Activated T-cell treated with anti-CD3 and anti-CD28 coated beads, Interleukin-2, amount 50 U/mL, for 24 hours (primary cell): ENCODE measurements at regions not wholly inside any gene's neighbourhood (a gene's known extent, or its start where the extent isn't known, plus 50 kb on each side); places are given as distances from the start of the nearest gene placed in this dataset.

Experiments used
- DNase-seq: peaks from one replicate; pipeline ENCODE4 v3.0.0-alpha.2; 2020
- H3K27ac Mint-ChIP-seq: 2 replicates; pipeline ENCODE4 v1.8.0; 2020; ENCODE audit warnings: mild to moderate bottlenecking, mixed read lengths
- H3K27me3 Mint-ChIP-seq: 2 replicates; pipeline ENCODE4 v1.8.0; 2020; ENCODE audit warnings: mixed read lengths
- H3K36me3 Mint-ChIP-seq: 2 replicates; pipeline ENCODE4 v1.8.0; 2020; ENCODE audit warnings: low read depth, mixed read lengths
- H3K4me1 Mint-ChIP-seq: 2 replicates; pipeline ENCODE4 v1.8.0; 2020; ENCODE audit warnings: low read depth, mixed read lengths
- H3K4me3 Mint-ChIP-seq: 2 replicates; pipeline ENCODE4 v1.8.0; 2020; ENCODE audit warnings: mild to moderate bottlenecking, moderate library complexity, mixed read lengths
- H3K9me3 Mint-ChIP-seq: 2 replicates; pipeline ENCODE4 v1.8.0; 2020; ENCODE audit warnings: mixed read lengths

DNA sequence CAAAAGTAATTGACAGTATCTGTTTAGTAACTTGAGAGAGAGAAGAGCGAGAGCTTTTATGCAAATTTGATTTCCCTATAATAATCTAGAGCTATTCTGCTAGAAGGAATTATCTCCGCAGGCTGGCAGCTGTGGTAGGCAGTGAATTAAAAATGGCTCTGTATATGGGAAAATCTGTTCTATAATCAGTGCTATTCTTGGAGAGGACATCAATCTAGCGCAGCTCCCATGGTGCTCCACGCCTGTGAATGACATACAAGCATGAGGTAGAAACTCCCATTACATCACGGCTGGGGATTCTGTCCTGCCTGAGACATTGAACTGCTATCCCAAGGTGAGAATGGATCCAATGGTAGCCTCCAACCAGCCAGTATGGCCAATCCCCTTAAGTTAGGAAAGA is 179.0 kb downstream of the DHX15 start:
- no peaks in the 10 kb centered on the region for H3K9me3 Mint-ChIP-seq
- no peaks in the 10 kb centered on the region for H3K4me1 Mint-ChIP-seq
- H3K36me3 Mint-ChIP-seq = no peaks in the 10 kb centered on the region
- no peak overlapping the region for H3K4me3 Mint-ChIP-seq
- H3K27me3 Mint-ChIP-seq = peaks cover 6% of the 10 kb centered on the region
- DNase-seq = no peak
- no peak overlapping the region for H3K27ac Mint-ChIP-seq

GRCh38 chr4:24404281-24404680 is 180.1 kb downstream of the DHX15 start:
- no peak for DNase-seq
- H3K9me3 Mint-ChIP-seq = no peaks in the 10 kb centered on the region
- H3K36me3 Mint-ChIP-seq = no peaks in the 10 kb centered on the region
- H3K27me3 Mint-ChIP-seq = peaks cover 6% of the 10 kb centered on the region
- no peak overlapping the region for H3K27ac Mint-ChIP-seq
- no peaks in the 10 kb centered on the region for H3K4me1 Mint-ChIP-seq
- H3K4me3 Mint-ChIP-seq = no peak overlapping the region

GRCh38 chr4:24403265-24403664 is 181.1 kb downstream of the DHX15 start:
- Mint-ChIP-seq H3K4me3 (no peak overlapping the region), H3K27ac (no peak overlapping the region), H3K27me3 (peaks cover 6% of the 10 kb centered on the region), H3K9me3 (no peaks in the 10 kb centered on the region), H3K36me3 (no peaks in the 10 kb centered on the region), H3K4me1 (no peaks in the 10 kb centered on the region)
- DNase-seq = no peak

DNA sequence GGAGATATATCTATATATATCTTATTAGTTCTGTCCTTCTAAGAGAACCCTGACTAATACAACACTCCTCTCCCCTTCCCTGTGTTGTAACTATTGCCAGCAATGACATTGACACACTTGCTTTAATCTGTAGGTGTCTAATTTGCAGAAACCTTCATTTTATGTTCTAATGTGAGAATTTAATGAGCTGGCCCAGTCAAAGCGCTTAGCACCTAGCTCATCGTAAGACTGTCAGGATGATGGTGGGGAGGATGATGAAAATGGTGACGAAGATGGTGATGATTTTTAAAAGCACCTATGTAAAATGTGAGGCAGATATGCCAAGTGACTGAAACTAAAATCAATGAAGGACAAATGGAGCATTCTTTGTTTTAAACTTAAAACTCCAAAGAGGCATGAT is 183.8 kb downstream of the DHX15 start:
- Mint-ChIP-seq H3K4me3 (no peak overlapping the region), H3K27me3 (peaks cover 6% of the 10 kb centered on the region), H3K27ac (no peak overlapping the region), H3K36me3 (no peaks in the 10 kb centered on the region), H3K9me3 (no peaks in the 10 kb centered on the region), H3K4me1 (no peaks in the 10 kb centered on the region)
- DNase-seq = no peak

DNA sequence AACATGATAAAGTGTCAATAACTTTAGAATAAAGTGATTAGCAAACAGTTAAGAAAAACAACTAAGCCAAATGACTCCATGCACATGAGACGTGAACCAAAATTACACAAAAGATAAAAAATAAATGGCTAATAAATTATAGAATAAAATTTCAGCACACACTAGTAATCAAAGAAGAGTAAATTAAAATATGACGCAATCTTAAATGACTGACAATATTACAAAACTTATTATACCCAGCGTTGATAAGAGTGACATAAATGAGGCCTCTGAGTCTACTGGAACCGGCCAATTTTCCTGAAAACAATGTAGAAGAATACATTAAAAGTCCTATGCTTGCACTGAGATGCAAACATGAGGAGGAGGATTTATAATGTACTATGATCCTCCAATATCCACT is 187.4 kb downstream of the DHX15 start:
- Mint-ChIP-seq H3K4me3 (no peak overlapping the region), H3K9me3 (no peaks in the 10 kb centered on the region), H3K4me1 (no peaks in the 10 kb centered on the region), H3K27ac (no peak overlapping the region), H3K36me3 (no peaks in the 10 kb centered on the region), H3K27me3 (peaks cover under 1% of the 10 kb centered on the region)
- no peak for DNase-seq

DNA sequence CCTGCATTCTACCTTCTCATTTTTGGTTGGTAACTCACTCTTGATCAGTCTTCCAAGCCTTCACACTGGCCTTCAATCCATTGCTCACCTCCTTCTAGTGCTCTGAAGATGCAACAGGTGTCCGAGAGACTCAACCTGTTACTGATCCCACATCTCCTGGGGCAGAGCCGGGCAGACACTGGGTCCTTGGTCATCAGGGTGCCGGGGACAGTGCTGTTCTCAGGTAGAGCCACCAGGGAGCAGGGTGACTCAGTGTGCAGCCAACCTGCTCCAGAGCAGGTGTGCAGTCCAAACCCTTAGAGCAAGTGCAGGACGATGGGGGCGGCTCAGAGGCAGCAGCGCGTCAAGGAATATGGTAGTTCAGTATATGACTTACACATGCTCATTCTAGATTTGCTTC is 188.4 kb downstream of the DHX15 start:
- no peaks in the 10 kb centered on the region for H3K27me3 Mint-ChIP-seq
- H3K36me3 Mint-ChIP-seq = no peaks in the 10 kb centered on the region
- no peak overlapping the region for H3K4me3 Mint-ChIP-seq
- H3K9me3 Mint-ChIP-seq = no peaks in the 10 kb centered on the region
- H3K27ac Mint-ChIP-seq = no peak overlapping the region
- H3K4me1 Mint-ChIP-seq = no peaks in the 10 kb centered on the region
- no peak for DNase-seq

- H3K27me3 Mint-ChIP-seq = no peaks in the 10 kb centered on the region
- no peak overlapping the region for H3K4me3 Mint-ChIP-seq
- H3K4me1 Mint-ChIP-seq = no peaks in the 10 kb centered on the region
- no peak for DNase-seq
- no peak overlapping the region for H3K27ac Mint-ChIP-seq
- H3K36me3 Mint-ChIP-seq = no peaks in the 10 kb centered on the region
- no peaks in the 10 kb centered on the region for H3K9me3 Mint-ChIP-seq
These were observed 190.3 kb downstream of the DHX15 start for GRCh38 chr4:24394041-24394440.

DNA sequence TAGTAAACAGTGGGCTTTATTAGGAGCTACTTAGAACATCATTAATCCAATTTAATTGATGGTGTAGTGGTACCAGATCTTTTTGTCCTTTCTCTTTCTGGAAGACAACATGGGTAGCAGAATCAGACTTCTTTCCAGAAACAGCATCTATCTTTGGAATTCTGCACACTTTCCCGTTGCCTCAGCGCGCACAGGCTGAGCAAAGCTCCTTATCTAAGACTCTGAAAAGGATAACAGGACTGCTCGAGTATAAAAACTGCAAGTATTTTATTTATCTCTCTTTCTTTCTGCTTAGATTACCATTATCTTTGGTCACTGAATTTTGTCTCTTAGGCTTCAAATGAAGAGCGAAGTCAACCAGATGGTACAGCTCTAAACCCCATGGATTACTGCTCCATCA is 191.7 kb downstream of the DHX15 start:
- Mint-ChIP-seq H3K27me3 (no peaks in the 10 kb centered on the region), H3K4me3 (no peak overlapping the region), H3K36me3 (no peaks in the 10 kb centered on the region), H3K9me3 (no peaks in the 10 kb centered on the region), H3K27ac (no peak overlapping the region), H3K4me1 (no peaks in the 10 kb centered on the region)
- DNase-seq = no peak

- no peak for DNase-seq
- Mint-ChIP-seq H3K4me1 (no peaks in the 10 kb centered on the region), H3K27ac (no peak overlapping the region), H3K9me3 (peaks cover 2% of the 10 kb centered on the region), H3K36me3 (no peaks in the 10 kb centered on the region), H3K4me3 (no peak overlapping the region), H3K27me3 (peaks cover 8% of the 10 kb centered on the region)
These were observed 202.0 kb downstream of the DHX15 start for GRCh38 chr4:24382381-24382780.

GRCh38 chr4:24380957-24381665 is 203.2 kb downstream of the DHX15 start:
- Mint-ChIP-seq H3K4me3 (no peak overlapping the region), H3K36me3 (no peaks in the 10 kb centered on the region), H3K4me1 (no peaks in the 10 kb centered on the region), H3K9me3 (peaks cover 2% of the 10 kb centered on the region), H3K27me3 (peaks cover 8% of the 10 kb centered on the region), H3K27ac (no peak overlapping the region)
- DNase-seq = no peak

- Mint-ChIP-seq H3K36me3 (no peaks in the 10 kb centered on the region), H3K27ac (no peak overlapping the region), H3K9me3 (peaks cover 3% of the 10 kb centered on the region), H3K4me1 (no peaks in the 10 kb centered on the region), H3K4me3 (no peak overlapping the region), H3K27me3 (peaks cover 12% of the 10 kb centered on the region)
- no peak for DNase-seq
These were observed 210.7 kb downstream of the DHX15 start for GRCh38 chr4:24373704-24374103.

GRCh38 chr4:24372881-24373280 is 211.5 kb downstream of the DHX15 start:
- no peak for DNase-seq
- H3K4me3 Mint-ChIP-seq = no peak overlapping the region
- peaks cover 3% of the 10 kb centered on the region for H3K9me3 Mint-ChIP-seq
- H3K27ac Mint-ChIP-seq = no peak overlapping the region
- H3K4me1 Mint-ChIP-seq = no peaks in the 10 kb centered on the region
- no peaks in the 10 kb centered on the region for H3K36me3 Mint-ChIP-seq
- H3K27me3 Mint-ChIP-seq = peaks cover 12% of the 10 kb centered on the region

- Mint-ChIP-seq H3K27me3 (peaks cover 12% of the 10 kb centered on the region), H3K4me1 (no peaks in the 10 kb centered on the region), H3K36me3 (no peaks in the 10 kb centered on the region), H3K9me3 (peaks cover 3% of the 10 kb centered on the region), H3K4me3 (no peak overlapping the region), H3K27ac (no peak overlapping the region)
- DNase-seq = no peak
These were observed 212.0 kb downstream of the DHX15 start for GRCh38 chr4:24372341-24372740.

DNA sequence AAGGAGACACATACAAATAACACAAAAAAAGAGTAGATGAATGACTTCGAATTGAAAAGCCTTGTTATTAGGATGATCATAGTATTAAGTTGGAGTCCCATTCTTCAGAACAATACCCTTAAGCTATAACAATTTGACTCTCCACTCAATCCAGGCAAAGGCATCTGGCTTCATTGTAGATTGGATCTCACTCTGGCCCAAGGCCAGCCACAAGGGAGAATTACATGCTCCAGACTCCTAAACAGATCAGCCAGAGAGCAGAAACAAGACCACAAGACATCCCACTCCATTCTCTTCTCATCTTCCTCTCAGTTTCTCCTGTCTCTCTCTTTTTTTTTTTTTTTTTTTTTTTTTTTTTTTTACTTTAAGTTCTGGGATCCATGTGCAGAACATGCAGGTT is 213.9 kb downstream of the DHX15 start:
- H3K4me3 Mint-ChIP-seq = no peak overlapping the region
- DNase-seq = no peak
- no peak overlapping the region for H3K27ac Mint-ChIP-seq
- no peaks in the 10 kb centered on the region for H3K36me3 Mint-ChIP-seq
- peaks cover 3% of the 10 kb centered on the region for H3K9me3 Mint-ChIP-seq
- H3K27me3 Mint-ChIP-seq = peaks cover 12% of the 10 kb centered on the region
- no peaks in the 10 kb centered on the region for H3K4me1 Mint-ChIP-seq

DNA sequence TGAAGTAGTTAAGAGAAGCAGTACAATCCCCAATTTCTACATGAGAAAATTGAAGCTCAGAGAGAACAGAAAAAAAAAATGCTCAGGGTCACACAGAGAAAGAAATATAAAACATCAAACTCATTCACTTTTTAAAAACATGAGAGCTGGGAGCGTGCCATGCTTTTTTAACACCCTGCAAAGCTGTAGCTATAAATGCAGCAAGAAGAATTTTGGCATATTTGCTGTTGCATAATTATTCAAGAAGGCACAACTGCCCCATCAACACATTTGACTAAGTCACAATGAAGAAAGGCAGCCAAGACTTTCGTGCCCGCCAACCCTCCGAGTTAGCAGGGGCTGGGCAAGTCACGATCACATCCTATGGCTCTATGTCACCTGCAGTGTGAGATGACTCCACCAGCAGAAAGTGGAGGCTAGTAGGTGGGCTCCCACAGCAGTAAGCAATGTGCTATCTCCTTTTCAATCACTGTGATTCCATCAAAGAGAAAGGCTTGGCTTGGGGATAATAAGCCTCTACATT is 214.8 kb downstream of the DHX15 start:
- no peak overlapping the region for H3K4me3 Mint-ChIP-seq
- H3K36me3 Mint-ChIP-seq = no peaks in the 10 kb centered on the region
- H3K27ac Mint-ChIP-seq = no peak overlapping the region
- no peaks in the 10 kb centered on the region for H3K4me1 Mint-ChIP-seq
- DNase-seq = no peak
- H3K9me3 Mint-ChIP-seq = peaks cover 3% of the 10 kb centered on the region
- H3K27me3 Mint-ChIP-seq = peaks cover 12% of the 10 kb centered on the region

- Mint-ChIP-seq H3K27ac (no peak overlapping the region), H3K9me3 (peaks cover 3% of the 10 kb centered on the region), H3K36me3 (no peaks in the 10 kb centered on the region), H3K27me3 (peaks cover 9% of the 10 kb centered on the region), H3K4me3 (no peak overlapping the region), H3K4me1 (no peaks in the 10 kb centered on the region)
- no peak for DNase-seq
These were observed 215.6 kb downstream of the DHX15 start for GRCh38 chr4:24368801-24369200.
